IMR-90 (cell line): ENCODE measurements at regions not wholly inside any gene's neighbourhood (a gene's known extent, or its start where the extent isn't known, plus 50 kb on each side); places are given as distances from the start of the nearest gene placed in this dataset.

Source experiments
- ATAC-seq: fragments of 200-7000 bp; cut with Tn5 transposase; 2 replicates; pipeline ENCODE4 v1.9.1; 2020; ENCODE audit warnings: low read depth, mild to moderate bottlenecking, moderate library complexity
- BruUV-seq: library from RNA; stranded (reverse); fragments of 400-500 nt; replicated peaks from 2 replicates; lab custom pipeline; 2021; lab: Mats Ljungman, UMichigan
- CTCF ChIA-PET: fragments of 300-600 bp; formaldehyde crosslinking; extraction: SDS; loops from one replicate; lab custom pipeline; 2021; ENCODE audit warnings: antibody characterized with exemption; lab: Yijun Ruan, JAX
- POLR2A ChIA-PET: fragments of 300-600 bp; sonication (Branson Sonifier 250); formaldehyde crosslinking; loops from one replicate; lab custom pipeline; 2022; ENCODE audit warnings: antibody characterized with exemption; ENCODE audit not compliant: unreplicated experiment; lab: Charles Lee
- DNase-seq: peaks from one replicate; pipeline ENCODE4 v3.0.0; 2013
- H2AFZ ChIP-seq: replicated peaks from 2 replicates; pipeline ENCODE3; 2013; ENCODE audit warnings: low read length, mild to moderate bottlenecking; ENCODE audit not compliant: poor library complexity
- H2AK5ac ChIP-seq: 2 replicates; pipeline ENCODE4 v1.6.1; 2013; ENCODE audit warnings: low read depth, low read length, inconsistent platforms
- H2AK9ac ChIP-seq: replicated peaks from 2 replicates; pipeline ENCODE3; 2013; ENCODE audit warnings: mild to moderate bottlenecking, low read depth, low read length, moderate library complexity; ENCODE audit not compliant: poor library complexity
- H2BK120ac ChIP-seq: 2 replicates; pipeline ENCODE4 v1.6.1; 2013; ENCODE audit warnings: low read depth, low read length, inconsistent platforms
- H2BK15ac ChIP-seq: 3 replicates; pipeline ENCODE4 v1.6.1; 2013; ENCODE audit warnings: low read depth, low read length, inconsistent platforms
- H2BK20ac ChIP-seq: 2 replicates; pipeline ENCODE4 v1.6.1; 2013; ENCODE audit warnings: low read depth, mild to moderate bottlenecking, inconsistent platforms, low read length, moderate library complexity
- H2BK5ac ChIP-seq: 2 replicates; pipeline ENCODE4 v1.6.1; 2013; ENCODE audit warnings: mild to moderate bottlenecking, low read depth, low read length, inconsistent platforms; ENCODE audit not compliant: poor library complexity, severe bottlenecking
- H3K14ac ChIP-seq: replicated peaks from 2 replicates; pipeline ENCODE4 v1.6.1; 2013; ENCODE audit warnings: low read depth, low read length, inconsistent platforms
- H3K18ac ChIP-seq: 2 replicates; pipeline ENCODE4 v1.6.1; 2013; ENCODE audit warnings: low read depth, low read length, control low read depth
- H3K23ac ChIP-seq: 2 replicates; pipeline ENCODE4 v1.6.1; 2013; ENCODE audit warnings: low read depth, low read length, inconsistent platforms
- H3K27ac ChIP-seq: 2 replicates; pipeline ENCODE4 v1.5.1; 2013; ENCODE audit warnings: mild to moderate bottlenecking, control low read depth, low read length; ENCODE audit not compliant: insufficient read depth
- H3K27me3 ChIP-seq: 2 replicates; pipeline ENCODE4 v1.6.1; 2013; ENCODE audit warnings: low read length; ENCODE audit not compliant: control insufficient read depth, insufficient read depth
- H3K36me3 ChIP-seq: 2 replicates; pipeline ENCODE4 v1.6.1; 2013; ENCODE audit warnings: low read length, mixed read lengths; ENCODE audit not compliant: control insufficient read depth, insufficient read depth
- H3K4ac ChIP-seq: 2 replicates; pipeline ENCODE4 v1.6.1; 2013; ENCODE audit warnings: low read depth, low read length, inconsistent platforms
- H3K4me1 ChIP-seq: 2 replicates; pipeline ENCODE4 v1.6.1; 2013; ENCODE audit warnings: low read length, mixed read lengths; ENCODE audit not compliant: control insufficient read depth, insufficient read depth
- H3K4me2 ChIP-seq: 2 replicates; pipeline ENCODE4 v1.6.1; 2013; ENCODE audit warnings: low read depth, mild to moderate bottlenecking, control low read depth, low read length, moderate library complexity
- H3K4me3 ChIP-seq: 2 replicates; pipeline ENCODE4 v1.5.1; 2013; ENCODE audit warnings: low read depth, mild to moderate bottlenecking, control low read depth, low read length, moderate library complexity; ENCODE audit not compliant: insufficient read depth
- H3K56ac ChIP-seq: 2 replicates; pipeline ENCODE4 v1.6.1; 2013; ENCODE audit warnings: low read length, inconsistent platforms; ENCODE audit not compliant: insufficient read depth; ENCODE audit errors: extremely low read depth
- H3K79me1 ChIP-seq, 2 experiments: 2 replicates each; pipeline ENCODE4 v1.6.1; 2013; ENCODE audit warnings: low read length in 2 of 2, inconsistent platforms in 1 of 2, low read depth in 1 of 2
- H3K9ac ChIP-seq: 2 replicates; pipeline ENCODE4 v1.6.1; 2013; ENCODE audit warnings: low read depth, low read length, control low read depth
- H3K9me1 ChIP-seq: 2 replicates; pipeline ENCODE4 v1.6.1; 2013; ENCODE audit warnings: low read length, inconsistent platforms; ENCODE audit not compliant: insufficient read depth
- H3K9me3 ChIP-seq: 2 replicates; pipeline ENCODE4 v1.6.1; 2013; ENCODE audit warnings: low read length; ENCODE audit not compliant: control insufficient read depth, insufficient read depth
- H4K20me1 ChIP-seq: 2 replicates; pipeline ENCODE4 v1.6.1; 2013; ENCODE audit warnings: low read length, inconsistent platforms; ENCODE audit not compliant: insufficient read depth
- H4K5ac ChIP-seq: 2 replicates; pipeline ENCODE4 v1.6.1; 2013; ENCODE audit warnings: mild to moderate bottlenecking, low read depth, low read length, control low read depth
- H4K8ac ChIP-seq, 2 experiments: 2 replicates each; pipeline ENCODE4 v1.6.1; 2013; ENCODE audit warnings: low read depth in 2 of 2, low read length in 2 of 2, control low read depth in 1 of 2, inconsistent platforms in 1 of 2
- H4K91ac ChIP-seq: 2 replicates; pipeline ENCODE4 v1.6.1; 2013; ENCODE audit warnings: low read depth, low read length, inconsistent platforms; ENCODE audit not compliant: insufficient read depth
- CEBPB ChIP-seq: IDR thresholded peaks from 2 replicates; pipeline ENCODE4 v1.6.1; 2012; ENCODE audit warnings: low read depth, low read length, improper control_type of control experiment
- MAFK ChIP-seq: IDR thresholded peaks from 2 replicates; pipeline ENCODE4 v1.6.1; 2012; ENCODE audit warnings: low read depth, low read length, improper control_type of control experiment
- MXI1 ChIP-seq: IDR thresholded peaks from 2 replicates; pipeline ENCODE4 v1.6.1; 2012; ENCODE audit warnings: low read depth, mild to moderate bottlenecking, low read length, moderate library complexity, borderline replicate concordance
- POLR2A ChIP-seq: IDR thresholded peaks from 2 replicates; pipeline ENCODE4 v1.6.1; 2012; ENCODE audit warnings: mild to moderate bottlenecking, low read depth, low read length
- RAD21 ChIP-seq: IDR thresholded peaks from 2 replicates; pipeline ENCODE4 v1.6.1; 2012; ENCODE audit warnings: low read length, improper control_type of control experiment
- SMC3 ChIP-seq: fragments of 150-350 bp; IDR thresholded peaks from 2 replicates; pipeline ENCODE4 v1.6.1; 2016; ENCODE audit warnings: low read depth, mild to moderate bottlenecking, antibody characterized with exemption, low read length, moderate library complexity
- WGBS, 2 experiments: methylation state at CpG; one replicate each; pipeline versions ENCODE4 v1.1.5 to v1.1.7; 2013; ENCODE audit warnings: missing lambda C conversion rate in 2 of 2; ENCODE audit not compliant: insufficient read length in 1 of 2; ENCODE audit errors: extremely low coverage in 2 of 2; 5-methylcytosine and 5-hydroxymethylcytosine counted together
- dilution Hi-C: fragments of 300-500 bp; cut with HindIII; formaldehyde crosslinking; loops from one replicate; pipeline ENCODE4 v1.14.3; 2018; ENCODE audit warnings: low sequenced_read_pairs; ENCODE audit not compliant: unreplicated experiment
- in situ Hi-C: fragments of 300-500 bp; cut with MboI; formaldehyde crosslinking; loops from 3 replicates; pipeline ENCODE4 v1.14.3; 2019; ENCODE audit warnings: low sequenced_read_pairs, inconsistent platforms, mixed read lengths
- intact Hi-C: fragments of 100-400 bp; cut with micrococcal nuclease; formaldehyde crosslinking; loops from 2 replicates; pipeline ENCODE4 v1.10.0; 2022
- TF ChIP-seq, protein P1 (sequence below): conservative IDR thresholded peaks from 2 replicates; pipeline ENCODE4 v1.5.1; 2012; ENCODE audit warnings: mild to moderate bottlenecking, low read depth, low read length, improper control_type of control experiment

GRCh38 chr11:130992788-130993187 lies 76.5 kb upstream of the SNX19 start:
- dilution Hi-C loops (no loop called here), in situ Hi-C loops (no loop called here), intact Hi-C loops (no loop called here)
- no peak overlapping the region for H2BK120ac ChIP-seq
- no peaks in the 10 kb centered on the region for H3K36me3 ChIP-seq
- H2AK9ac ChIP-seq: no peak overlapping the region
- H2BK15ac ChIP-seq: no peak overlapping the region
- H3K9me1 ChIP-seq: no peaks in the 10 kb centered on the region
- no peak overlapping the region for H4K5ac ChIP-seq
- no peak overlapping the region for H3K27ac ChIP-seq
- H3K14ac ChIP-seq: no peak overlapping the region
- H3K23ac ChIP-seq: no peak overlapping the region
- no peak overlapping the region for H2AFZ ChIP-seq
- H3K4me2 ChIP-seq: no peak overlapping the region
- TF ChIP-seq CEBPB (no peak), SMC3 (no peak), MXI1 (no peak), POLR2A (no peak), MAFK (peak; percentile 87), RAD21 (no peak)
- TF ChIP-seq, protein P1, sequence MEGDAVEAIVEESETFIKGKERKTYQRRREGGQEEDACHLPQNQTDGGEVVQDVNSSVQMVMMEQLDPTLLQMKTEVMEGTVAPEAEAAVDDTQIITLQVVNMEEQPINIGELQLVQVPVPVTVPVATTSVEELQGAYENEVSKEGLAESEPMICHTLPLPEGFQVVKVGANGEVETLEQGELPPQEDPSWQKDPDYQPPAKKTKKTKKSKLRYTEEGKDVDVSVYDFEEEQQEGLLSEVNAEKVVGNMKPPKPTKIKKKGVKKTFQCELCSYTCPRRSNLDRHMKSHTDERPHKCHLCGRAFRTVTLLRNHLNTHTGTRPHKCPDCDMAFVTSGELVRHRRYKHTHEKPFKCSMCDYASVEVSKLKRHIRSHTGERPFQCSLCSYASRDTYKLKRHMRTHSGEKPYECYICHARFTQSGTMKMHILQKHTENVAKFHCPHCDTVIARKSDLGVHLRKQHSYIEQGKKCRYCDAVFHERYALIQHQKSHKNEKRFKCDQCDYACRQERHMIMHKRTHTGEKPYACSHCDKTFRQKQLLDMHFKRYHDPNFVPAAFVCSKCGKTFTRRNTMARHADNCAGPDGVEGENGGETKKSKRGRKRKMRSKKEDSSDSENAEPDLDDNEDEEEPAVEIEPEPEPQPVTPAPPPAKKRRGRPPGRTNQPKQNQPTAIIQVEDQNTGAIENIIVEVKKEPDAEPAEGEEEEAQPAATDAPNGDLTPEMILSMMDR: no peak
- no peaks in the 10 kb centered on the region for H4K20me1 ChIP-seq
- no peaks in the 10 kb centered on the region for H3K79me1 ChIP-seq
- no peak overlapping the region for H2BK20ac ChIP-seq
- H3K4ac ChIP-seq: no peak overlapping the region
- no peaks in the 10 kb centered on the region for H3K9me3 ChIP-seq
- H2BK5ac ChIP-seq: no peak overlapping the region
- no peak overlapping the region for H3K9ac ChIP-seq
- H4K91ac ChIP-seq: no peak overlapping the region
- ATAC-seq: no peak
- CTCF ChIA-PET: interaction anchor here (0.7 kb wide), 1 partner anchor 77 kb away, joined by 3 read pairs; the partner anchor contains the start of gene SNX19
- POLR2A ChIA-PET: no interaction called here
- H3K18ac ChIP-seq: no peak overlapping the region
- H3K4me1 ChIP-seq: no peaks in the 10 kb centered on the region
- H3K56ac ChIP-seq: no peak overlapping the region
- no peaks in the 10 kb centered on the region for H3K27me3 ChIP-seq
- no peak overlapping the region for H4K8ac ChIP-seq
- no peak overlapping the region for H3K4me3 ChIP-seq
- no peak for DNase-seq
- H2AK5ac ChIP-seq: no peak overlapping the region
- WGBS, 2 experiments: 100% methylated on average over 1 of the region's 7 CpGs; no CpG with 5 or more reads in 1 of the 2 experiments
- no TSS peak for BruUV-seq
